GM12864 (cell line): ENCODE measurements at regions not wholly inside any gene's neighbourhood (a gene's known extent, or its start where the extent isn't known, plus 50 kb on each side); places are given as distances from the start of the nearest gene placed in this dataset.

ENCODE experiments used
- DNase-seq: peaks from one replicate; pipeline ENCODE4 v3.0.0-alpha.2; 2011; ENCODE audit warnings: low read depth
- H3K4me3 ChIP-seq: 2 replicates; pipeline ENCODE4 v1.5.1; 2011; ENCODE audit warnings: mild to moderate bottlenecking, low read depth, low read length, control low read depth
- TF ChIP-seq, protein P1 (sequence below): IDR thresholded peaks from 2 replicates; pipeline ENCODE4 v1.5.1; 2011; ENCODE audit warnings: low read depth, mild to moderate bottlenecking, moderate library complexity, low read length, control low read depth, inconsistent platforms; ENCODE audit errors: missing control alignments

- no peak overlapping the region for H3K4me3 ChIP-seq
- DNase-seq: no peak
- TF ChIP-seq, protein P1, sequence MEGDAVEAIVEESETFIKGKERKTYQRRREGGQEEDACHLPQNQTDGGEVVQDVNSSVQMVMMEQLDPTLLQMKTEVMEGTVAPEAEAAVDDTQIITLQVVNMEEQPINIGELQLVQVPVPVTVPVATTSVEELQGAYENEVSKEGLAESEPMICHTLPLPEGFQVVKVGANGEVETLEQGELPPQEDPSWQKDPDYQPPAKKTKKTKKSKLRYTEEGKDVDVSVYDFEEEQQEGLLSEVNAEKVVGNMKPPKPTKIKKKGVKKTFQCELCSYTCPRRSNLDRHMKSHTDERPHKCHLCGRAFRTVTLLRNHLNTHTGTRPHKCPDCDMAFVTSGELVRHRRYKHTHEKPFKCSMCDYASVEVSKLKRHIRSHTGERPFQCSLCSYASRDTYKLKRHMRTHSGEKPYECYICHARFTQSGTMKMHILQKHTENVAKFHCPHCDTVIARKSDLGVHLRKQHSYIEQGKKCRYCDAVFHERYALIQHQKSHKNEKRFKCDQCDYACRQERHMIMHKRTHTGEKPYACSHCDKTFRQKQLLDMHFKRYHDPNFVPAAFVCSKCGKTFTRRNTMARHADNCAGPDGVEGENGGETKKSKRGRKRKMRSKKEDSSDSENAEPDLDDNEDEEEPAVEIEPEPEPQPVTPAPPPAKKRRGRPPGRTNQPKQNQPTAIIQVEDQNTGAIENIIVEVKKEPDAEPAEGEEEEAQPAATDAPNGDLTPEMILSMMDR: no peak
These were observed 226.6 kb upstream of the EXOC2 start for GRCh38 chr6:919500-919899.

DNA sequence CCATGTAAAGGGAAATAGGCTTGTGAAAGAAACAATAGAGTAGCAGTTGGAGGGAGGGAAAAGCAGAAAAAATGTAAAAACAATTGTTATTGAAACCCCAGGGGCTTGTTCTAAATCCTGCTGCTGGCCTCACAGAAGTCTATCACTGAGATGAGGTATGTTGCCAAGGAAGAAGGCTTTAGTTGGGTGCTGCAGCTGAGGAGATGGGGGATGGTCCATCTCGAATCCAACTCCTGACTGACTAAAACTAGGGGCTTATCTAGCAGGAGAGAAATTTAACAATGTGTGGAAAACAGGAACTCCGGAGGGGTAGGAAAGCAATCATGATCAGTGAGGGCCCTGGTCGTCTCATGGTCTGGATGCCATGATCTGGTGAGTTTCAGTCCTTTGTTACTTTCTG lies 225.0 kb upstream of the EXOC2 start:
- H3K4me3 ChIP-seq: no peak overlapping the region
- no peak for DNase-seq
- TF ChIP-seq, protein P1: no peak

DNA sequence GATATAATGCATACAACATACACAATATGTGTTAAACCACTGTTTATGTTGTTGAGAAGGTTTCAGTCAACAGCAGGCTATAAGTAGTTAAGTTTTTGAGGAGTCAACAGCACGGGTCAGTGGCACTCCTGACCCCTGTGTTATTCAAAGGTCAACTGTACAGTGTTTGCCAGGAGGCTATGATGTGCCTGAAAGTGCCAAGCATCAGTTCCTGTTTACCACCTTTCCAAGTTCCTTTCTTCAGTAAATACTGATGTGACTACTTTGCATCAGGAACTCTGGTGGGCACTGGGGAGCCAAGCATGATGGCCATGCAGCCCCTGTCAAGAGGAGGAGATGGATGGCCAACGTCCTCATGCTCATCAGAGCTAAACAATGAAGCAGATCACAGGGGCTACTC lies 224.4 kb upstream of the EXOC2 start:
- TF ChIP-seq, protein P1: no peak
- DNase-seq: no peak
- no peak overlapping the region for H3K4me3 ChIP-seq

DNA sequence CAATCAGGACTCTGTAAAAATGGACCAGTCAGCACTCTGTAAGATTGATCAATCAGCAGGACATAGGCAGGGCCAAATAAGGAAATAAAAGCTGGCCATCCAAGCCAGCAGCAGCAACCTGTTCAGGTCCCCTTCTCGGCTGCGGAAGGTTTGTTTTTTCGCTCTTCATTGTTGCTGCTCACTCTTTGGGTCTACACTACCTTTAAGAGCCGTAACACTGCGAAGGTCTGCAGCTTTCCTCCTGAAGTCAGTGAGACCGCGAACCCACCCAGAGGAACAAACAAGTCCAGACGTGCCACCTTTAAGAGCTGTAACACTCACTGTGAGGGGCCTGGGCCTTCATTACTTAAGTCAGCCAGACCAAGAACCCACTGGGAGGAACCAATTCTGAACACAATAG lies 223.2 kb upstream of the EXOC2 start:
- TF ChIP-seq, protein P1: no peak
- no peak overlapping the region for H3K4me3 ChIP-seq
- DNase-seq: no peak

DNA sequence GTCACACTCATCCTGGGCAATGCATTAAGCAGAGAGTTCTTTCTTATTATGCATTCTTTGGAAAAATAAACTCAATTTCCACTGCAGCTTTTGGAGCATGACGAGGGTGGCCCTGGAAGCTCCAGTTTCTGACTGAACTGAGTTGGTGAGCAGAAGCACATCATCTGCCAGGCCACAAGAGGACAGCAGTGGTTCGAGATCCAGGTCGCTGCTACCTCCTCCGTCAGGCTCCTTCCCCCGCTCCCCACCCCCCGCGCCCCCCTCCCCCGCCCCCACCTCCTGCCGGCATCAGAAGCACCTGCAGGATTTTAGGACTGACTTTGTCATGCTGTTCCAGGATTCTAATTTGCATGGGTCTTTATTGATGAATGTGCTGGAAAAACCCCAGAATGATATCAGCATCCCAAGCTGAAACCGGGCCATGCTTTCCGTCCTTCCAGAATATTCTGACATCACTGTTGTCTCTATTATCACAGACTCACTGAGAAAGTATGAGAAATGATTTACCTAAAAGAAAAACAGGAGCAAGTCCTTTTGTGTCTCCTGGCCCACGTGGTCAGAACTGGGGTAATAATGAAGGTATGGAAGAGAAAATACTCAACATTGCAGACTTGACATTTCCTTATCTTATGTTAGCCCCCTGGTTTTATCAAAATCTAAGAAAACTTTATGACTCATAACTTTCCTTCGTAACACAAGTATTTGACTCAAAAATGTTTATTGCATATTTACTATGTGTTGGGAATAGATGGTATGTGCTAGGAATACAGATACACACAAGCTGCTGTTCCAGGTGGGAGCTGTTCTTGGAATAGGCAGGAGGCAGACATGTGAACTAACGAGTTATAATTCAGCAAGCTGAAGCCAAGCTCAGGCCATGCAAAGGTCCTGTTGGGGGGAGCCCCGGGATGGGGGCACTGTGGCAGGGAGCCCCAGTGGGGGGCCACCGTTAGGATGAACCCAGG lies 220.2 kb upstream of the EXOC2 start:
- no peak overlapping the region for H3K4me3 ChIP-seq
- no peak for DNase-seq
- TF ChIP-seq, protein P1: peak; percentile 59

GRCh38 chr6:907928-908327 lies 215.0 kb upstream of the EXOC2 start:
- TF ChIP-seq, protein P1: no peak
- no peak for DNase-seq
- no peak overlapping the region for H3K4me3 ChIP-seq

DNA sequence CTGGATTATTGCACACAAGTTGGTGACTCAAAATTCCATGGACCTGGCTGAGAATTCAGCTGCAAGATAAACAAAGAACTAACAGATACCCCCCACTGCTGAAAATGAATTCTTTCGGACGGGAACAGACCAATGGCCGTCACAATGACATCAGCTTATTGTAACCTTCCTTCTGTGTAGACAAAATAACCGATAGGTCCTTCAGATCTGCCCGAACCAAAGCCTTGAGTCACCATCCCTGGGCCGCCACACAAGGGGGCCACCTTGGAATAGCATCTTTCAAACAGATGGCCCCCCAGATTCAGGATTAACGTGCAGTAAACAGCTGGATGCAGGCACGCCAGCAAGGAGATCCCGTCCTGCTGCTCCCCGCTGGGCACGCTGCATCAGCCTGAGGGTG lies 214.0 kb upstream of the EXOC2 start:
- TF ChIP-seq, protein P1: no peak
- no peak for DNase-seq
- no peak overlapping the region for H3K4me3 ChIP-seq
